HCT116 (cell line): ENCODE measurements at regions not wholly inside any gene's neighbourhood (a gene's known extent, or its start where the extent isn't known, plus 50 kb on each side); places are given as distances from the start of the nearest gene placed in this dataset.

Experiments used
- CTCF ChIP-seq, 3 experiments: fragments of 200-600 bp in 1 of 3; sonication (generic) in 1 of 3; IDR thresholded peaks in 2 of 3; conservative IDR thresholded peaks in 1 of 3; 2 replicates each; pipeline ENCODE4 v1.5.1; 2012 to 2017; ENCODE audit warnings: low read depth in 2 of 3, low read length in 2 of 3, antibody characterized with exemption in 1 of 3, borderline replicate concordance in 1 of 3, control low read depth in 1 of 3, mild to moderate bottlenecking in 1 of 3, mixed read lengths in 1 of 3, mixed run types in 1 of 3, moderate library complexity in 1 of 3; ENCODE audit not compliant: insufficient read depth in 1 of 3
- EZH2 ChIP-seq: fragments of 200-600 bp; sonication (generic); IDR thresholded peaks from 2 replicates; pipeline ENCODE4 v1.6.1; 2017; ENCODE audit warnings: antibody characterized with exemption, mixed run types
- POLR2A ChIP-seq: IDR thresholded peaks from 2 replicates; pipeline ENCODE4 v1.7.0; 2011; ENCODE audit warnings: borderline replicate concordance; ENCODE audit not compliant: insufficient read depth, insufficient read length; ENCODE audit errors: extremely low read depth
- POLR2AphosphoS5 ChIP-seq: IDR thresholded peaks from 2 replicates; pipeline ENCODE4 v1.6.1; 2011; ENCODE audit warnings: mild to moderate bottlenecking, low read depth, low read length, moderate library complexity
- ZFX ChIP-seq: fragments of 450-650 bp; IDR thresholded peaks from 2 replicates; pipeline ENCODE4 v1.6.1; 2017
- TF ChIP-seq, protein P1 (sequence below): IDR thresholded peaks from 2 replicates; pipeline ENCODE4 v1.6.1; 2012; ENCODE audit warnings: low read depth

GRCh38 chr10:30784524-30784896 lies 155.0 kb upstream of the LYZL2 start:
- TF ChIP-seq POLR2AphosphoS5 (no peak), CTCF (IDR thresholded peaks at IDR 0.05 in 2 of 3, conservative IDR thresholded peaks at IDR 0.05 in 1 of 3; ENCODE audit: borderline replicate concordance in 1 of 3, insufficient read depth in 1 of 3, low read depth in 2 of 3, low read length in 2 of 3) (no peak), ZFX (no peak), POLR2A (no peak), EZH2 (no peak)
- TF ChIP-seq, protein P1, sequence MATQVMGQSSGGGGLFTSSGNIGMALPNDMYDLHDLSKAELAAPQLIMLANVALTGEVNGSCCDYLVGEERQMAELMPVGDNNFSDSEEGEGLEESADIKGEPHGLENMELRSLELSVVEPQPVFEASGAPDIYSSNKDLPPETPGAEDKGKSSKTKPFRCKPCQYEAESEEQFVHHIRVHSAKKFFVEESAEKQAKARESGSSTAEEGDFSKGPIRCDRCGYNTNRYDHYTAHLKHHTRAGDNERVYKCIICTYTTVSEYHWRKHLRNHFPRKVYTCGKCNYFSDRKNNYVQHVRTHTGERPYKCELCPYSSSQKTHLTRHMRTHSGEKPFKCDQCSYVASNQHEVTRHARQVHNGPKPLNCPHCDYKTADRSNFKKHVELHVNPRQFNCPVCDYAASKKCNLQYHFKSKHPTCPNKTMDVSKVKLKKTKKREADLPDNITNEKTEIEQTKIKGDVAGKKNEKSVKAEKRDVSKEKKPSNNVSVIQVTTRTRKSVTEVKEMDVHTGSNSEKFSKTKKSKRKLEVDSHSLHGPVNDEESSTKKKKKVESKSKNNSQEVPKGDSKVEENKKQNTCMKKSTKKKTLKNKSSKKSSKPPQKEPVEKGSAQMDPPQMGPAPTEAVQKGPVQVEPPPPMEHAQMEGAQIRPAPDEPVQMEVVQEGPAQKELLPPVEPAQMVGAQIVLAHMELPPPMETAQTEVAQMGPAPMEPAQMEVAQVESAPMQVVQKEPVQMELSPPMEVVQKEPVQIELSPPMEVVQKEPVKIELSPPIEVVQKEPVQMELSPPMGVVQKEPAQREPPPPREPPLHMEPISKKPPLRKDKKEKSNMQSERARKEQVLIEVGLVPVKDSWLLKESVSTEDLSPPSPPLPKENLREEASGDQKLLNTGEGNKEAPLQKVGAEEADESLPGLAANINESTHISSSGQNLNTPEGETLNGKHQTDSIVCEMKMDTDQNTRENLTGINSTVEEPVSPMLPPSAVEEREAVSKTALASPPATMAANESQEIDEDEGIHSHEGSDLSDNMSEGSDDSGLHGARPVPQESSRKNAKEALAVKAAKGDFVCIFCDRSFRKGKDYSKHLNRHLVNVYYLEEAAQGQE: no peak
